HepG2 (cell line): ENCODE measurements at regions not wholly inside any gene's neighbourhood (a gene's known extent, or its start where the extent isn't known, plus 50 kb on each side); places are given as distances from the start of the nearest gene placed in this dataset.

Source experiments
- ATAC-seq: fragments of 200-7000 bp; cut with Tn5 transposase; 3 replicates; pipeline ENCODE4 v1.9.1; 2020; ENCODE audit warnings: mild to moderate bottlenecking, moderate library complexity
- BruUV-seq: library from RNA; stranded (reverse); fragments of 400-500 nt; replicated peaks from 2 replicates; lab custom pipeline; 2021; lab: Mats Ljungman, UMichigan
- CTCF ChIA-PET: fragments of 300-600 bp; formaldehyde crosslinking; extraction: SDS; loops from one replicate; lab custom pipeline; 2021; ENCODE audit warnings: low total read pairs, inconsistent platforms, low intra/inter-chr PET ratio; lab: Yijun Ruan, JAX
- POLR2A ChIA-PET: fragments of 350-600 bp; sonication (Branson Sonifier 250); formaldehyde crosslinking; loops from one replicate; lab custom pipeline; 2020; ENCODE audit warnings: antibody characterized with exemption, inconsistent platforms; lab: Yijun Ruan, JAX
- DNase-seq: peaks from one replicate; pipeline ENCODE4 v3.0.0-alpha.2; 2015; ENCODE audit warnings: low spot score
- FAIRE-seq: peaks from 3 replicates; lab custom pipeline; 2011; peaks lifted over from hg19 to GRCh38; lab: Jason Lieb, UNC
- H2AFZ ChIP-seq: one replicate; pipeline ENCODE4 v1.6.1; 2011; ENCODE audit warnings: low read length, inconsistent platforms
- H3K27ac ChIP-seq: fragments of 300-600 bp; 3 replicates; pipeline ENCODE4 v1.8.0; 2011; ENCODE audit warnings: mixed run types, mild to moderate bottlenecking, mixed read lengths, low read length, inconsistent platforms; ENCODE audit not compliant: insufficient read depth; ENCODE audit errors: extremely low read length
- H3K27me3 ChIP-seq, 2 experiments: fragments of 200-600 bp in 1 of 2; 2 replicates in 1 of 2; 3 replicates in 1 of 2; pipeline versions ENCODE4 v1.6.0 to v1.8.0; 2011; ENCODE audit warnings: low read length in 2 of 2, mild to moderate bottlenecking in 2 of 2, moderate library complexity in 2 of 2, inconsistent platforms in 1 of 2; ENCODE audit not compliant: insufficient read depth in 2 of 2, control insufficient read depth in 1 of 2
- H3K36me3 ChIP-seq, 2 experiments: fragments of 200-600 bp in 1 of 2; replicated peaks in 1 of 2; 2 replicates in 1 of 2; 3 replicates in 1 of 2; pipeline versions ENCODE4 v1.5.1 to v1.8.0; 2011; ENCODE audit warnings: low read length in 2 of 2, inconsistent platforms in 1 of 2; ENCODE audit not compliant: insufficient read depth in 2 of 2, control insufficient read depth in 1 of 2
- H3K4me1 ChIP-seq: 2 replicates; pipeline ENCODE4 v1.5.1; 2012; ENCODE audit warnings: low read length, inconsistent platforms; ENCODE audit not compliant: insufficient read depth
- H3K4me2 ChIP-seq: 2 replicates; pipeline ENCODE4 v1.6.0; 2011; ENCODE audit warnings: low read depth, low read length, inconsistent platforms
- H3K4me3 ChIP-seq, 3 experiments: fragments of 200-600 bp in 1 of 3; sonication (generic), shearing (Covaris generic) in 1 of 3; replicated peaks in 1 of 3; 2 replicates each; pipeline ENCODE4 v1.5.1; 2011 to 2016; ENCODE audit warnings: low read length in 3 of 3, inconsistent platforms in 2 of 3, low read depth in 2 of 3, mild to moderate bottlenecking in 2 of 3, control low read depth in 1 of 3, mixed read lengths in 1 of 3; ENCODE audit not compliant: insufficient read depth in 1 of 3
- H3K79me2 ChIP-seq: one replicate; pipeline ENCODE4 v1.6.1; 2011; ENCODE audit warnings: low read length, inconsistent platforms; ENCODE audit not compliant: insufficient read depth
- H3K9ac ChIP-seq: 2 replicates; pipeline ENCODE4 v1.6.0; 2011; ENCODE audit warnings: mild to moderate bottlenecking, low read depth, low read length, inconsistent platforms; ENCODE audit not compliant: insufficient read depth
- H3K9me3 ChIP-seq: 2 replicates; pipeline ENCODE4 v1.5.1; 2012; ENCODE audit warnings: mild to moderate bottlenecking, low read length
- H4K20me1 ChIP-seq: 2 replicates; pipeline ENCODE4 v1.6.0; 2011; ENCODE audit warnings: inconsistent platforms, mild to moderate bottlenecking, low read length, moderate library complexity; ENCODE audit not compliant: insufficient read depth
- CCDC6 ChIP-seq: sonication (generic); formaldehyde crosslinking; IDR thresholded peaks from 2 replicates; pipeline ENCODE4 v1.8.1; 2022; ENCODE audit warnings: mild to moderate bottlenecking, missing genetic modification reagents, moderate library complexity
- HOXA9 ChIP-seq: sonication (generic); formaldehyde crosslinking; IDR thresholded peaks from 2 replicates; pipeline ENCODE4 v1.8.1; 2022; ENCODE audit warnings: missing genetic modification reagents, mild to moderate bottlenecking, moderate library complexity, borderline replicate concordance
- PREB ChIP-seq: sonication (generic); formaldehyde crosslinking; IDR thresholded peaks from 2 replicates; pipeline ENCODE4 v1.4.0; 2020; ENCODE audit warnings: missing genetic modification reagents
- RFXAP ChIP-seq: sonication (generic); formaldehyde crosslinking; IDR thresholded peaks from 2 replicates; pipeline ENCODE4 v1.4.0; 2020; ENCODE audit warnings: missing genetic modification reagents, borderline replicate concordance
- ZFP1 ChIP-seq: IDR thresholded peaks from 2 replicates; pipeline ENCODE4 v1.6.1; 2016
- ZNF160 ChIP-seq: sonication (generic); formaldehyde crosslinking; IDR thresholded peaks from 2 replicates; pipeline ENCODE4 v1.8.0; 2022; ENCODE audit warnings: mild to moderate bottlenecking, inconsistent platforms, missing genetic modification reagents
- ZNF317 ChIP-seq: sonication (generic); formaldehyde crosslinking; IDR thresholded peaks from 2 replicates; pipeline ENCODE4 v1.5.0; 2020; ENCODE audit warnings: mild to moderate bottlenecking, missing genetic modification reagents
- ZNF333 ChIP-seq: sonication (generic); formaldehyde crosslinking; IDR thresholded peaks from 2 replicates; pipeline ENCODE4 v1.4.0; 2020; ENCODE audit warnings: mild to moderate bottlenecking, missing genetic modification reagents, borderline replicate concordance
- ZNF646 ChIP-seq: sonication (generic); formaldehyde crosslinking; IDR thresholded peaks from 2 replicates; pipeline ENCODE4 v1.9.0; 2021; ENCODE audit warnings: mild to moderate bottlenecking, missing genetic modification reagents
- ZNF749 ChIP-seq: sonication (generic); formaldehyde crosslinking; IDR thresholded peaks from 2 replicates; pipeline ENCODE4 v1.8.0; 2022; ENCODE audit warnings: mild to moderate bottlenecking, missing genetic modification reagents, moderate library complexity, borderline replicate concordance
- WGBS: methylation state at CpG from one replicate; pipeline ENCODE4 v1.1.6; 2017; ENCODE audit warnings: low lambda C conversion rate; 5-methylcytosine and 5-hydroxymethylcytosine counted together
- in situ Hi-C: cut with HindIII; loops from 2 replicates; pipeline ENCODE4 v1.10.0; 2017; ENCODE audit warnings: low pct_unique_long_range_greater_than_20kb; ENCODE audit not compliant: extremely low pct_ligation_motif_present
- intact Hi-C: fragments of 100-400 bp; cut with micrococcal nuclease; formaldehyde crosslinking; loops from one replicate; pipeline ENCODE4 v1.10.0; 2022; ENCODE audit not compliant: unreplicated experiment

GRCh38 chr2:238586931-238587775 is 160.4 kb downstream of the ASB1 start:
- Histone ChIP-seq H4K20me1 (no peaks in the 10 kb centered on the region), H3K9ac (no peak overlapping the region), H3K36me3 (no peaks in the 10 kb centered on the region), H3K79me2 (no peaks in the 10 kb centered on the region), H3K27ac (no peak overlapping the region), H3K4me2 (no peak overlapping the region), H3K4me1 (no peaks in the 10 kb centered on the region), H2AFZ (no peak overlapping the region), H3K4me3 (no peak overlapping the region), H3K9me3 (no peaks in the 10 kb centered on the region), H3K27me3 (peaks cover 0 to 27% of the 10 kb centered on the region in 2 experiments; a peak in 3 of 5 replicates)
- in situ Hi-C loops (no loop called here), intact Hi-C loops (no loop called here)
- DNase-seq: no peak
- no TSS peak for BruUV-seq
- POLR2A ChIA-PET: no interaction called here
- CTCF ChIA-PET: no interaction called here
- FAIRE-seq: no peak
- WGBS: 28% methylated on average over 14 of the region's 16 CpGs
- ATAC-seq: no peak
- no peak for TF ChIP-seq ZNF317 (CRISPR knock-in tag)
- TF ChIP-seq HOXA9 (CRISPR knock-in tag): no peak
- no peak for TF ChIP-seq CCDC6 (CRISPR knock-in tag)
- no peak for TF ChIP-seq ZNF749 (CRISPR knock-in tag)
- TF ChIP-seq ZNF646: no peak
- no peak for TF ChIP-seq RFXAP (CRISPR knock-in tag)
- no peak for TF ChIP-seq ZFP1 (CRISPR knock-in tag)
- no peak for TF ChIP-seq ZNF160 (CRISPR knock-in tag)
- TF ChIP-seq ZNF333: no peak
- no peak for TF ChIP-seq PREB (CRISPR knock-in tag)
